ENCODE measurements at regions not wholly inside any gene's neighbourhood (a gene's known extent, or its start where the extent isn't known, plus 50 kb on each side); places are given as distances from the start of the nearest gene placed in this dataset.

DNA sequence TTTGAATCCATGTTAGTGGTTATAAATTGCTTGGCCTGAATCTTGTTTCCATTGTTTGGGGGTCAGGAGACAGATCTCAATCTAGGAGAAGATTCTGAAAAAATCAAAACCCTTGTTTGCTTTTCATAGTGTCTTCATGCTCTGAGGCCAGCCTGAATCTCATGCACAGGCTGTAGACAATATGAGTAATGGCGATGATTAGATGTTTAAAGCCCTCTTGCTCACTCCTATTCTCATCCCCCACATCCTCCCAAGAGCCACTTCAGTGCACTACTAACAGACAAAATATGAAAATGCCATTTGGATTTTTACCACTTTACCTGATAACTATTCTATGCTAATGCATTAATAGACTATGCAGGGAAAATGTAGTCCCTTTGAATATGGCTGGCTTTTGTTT, 129.4 kb downstream of the NUDT12 start:
- H3K36me3 Mint-ChIP-seq: no peaks in the 10 kb centered on the region
- DNase-seq: no peak
- H3K9me3 Mint-ChIP-seq: peaks cover 0 to 6% (median under 1%) of the 10 kb centered on the region in 6 donors
- no peak overlapping the region for H3K4me3 Mint-ChIP-seq
- no peaks in the 10 kb centered on the region for H3K4me1 Mint-ChIP-seq
- H3K27ac Mint-ChIP-seq: no peak overlapping the region
- H3K27me3 Mint-ChIP-seq (ENCODE audit: low read depth in 3 of 3): peaks cover 0 to 4% (median 1%) of the 10 kb centered on the region in 3 donors

DNA sequence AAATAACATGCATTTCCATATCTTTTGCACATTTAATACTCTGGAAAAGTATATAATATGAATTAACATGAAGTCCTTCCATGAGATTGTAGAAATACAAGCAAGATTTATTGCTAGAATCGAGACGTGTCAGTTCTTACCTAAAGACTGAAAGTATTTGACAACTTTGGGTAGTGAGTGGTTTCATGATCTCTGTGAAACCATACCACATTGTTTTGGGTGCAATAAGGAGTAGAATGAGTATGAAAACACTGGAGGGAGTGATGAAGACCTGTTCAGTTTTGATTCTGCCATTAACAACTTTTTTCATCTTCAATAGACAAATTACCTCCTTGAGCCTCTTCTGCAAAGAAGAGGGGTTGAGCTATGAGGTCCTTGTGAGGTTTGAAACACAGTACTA, 133.7 kb downstream of the NUDT12 start:
- Mint-ChIP-seq H3K27ac (no peak overlapping the region), H3K27me3 (ENCODE audit: low read depth in 3 of 3) (peaks cover 0 to 4% (median 1%) of the 10 kb centered on the region in 3 donors), H3K4me3 (no peak overlapping the region), H3K9me3 (peaks cover 0 to 2% (median 0%) of the 10 kb centered on the region in 6 donors), H3K36me3 (no peaks in the 10 kb centered on the region), H3K4me1 (no peaks in the 10 kb centered on the region)
- DNase-seq: no peak

DNA sequence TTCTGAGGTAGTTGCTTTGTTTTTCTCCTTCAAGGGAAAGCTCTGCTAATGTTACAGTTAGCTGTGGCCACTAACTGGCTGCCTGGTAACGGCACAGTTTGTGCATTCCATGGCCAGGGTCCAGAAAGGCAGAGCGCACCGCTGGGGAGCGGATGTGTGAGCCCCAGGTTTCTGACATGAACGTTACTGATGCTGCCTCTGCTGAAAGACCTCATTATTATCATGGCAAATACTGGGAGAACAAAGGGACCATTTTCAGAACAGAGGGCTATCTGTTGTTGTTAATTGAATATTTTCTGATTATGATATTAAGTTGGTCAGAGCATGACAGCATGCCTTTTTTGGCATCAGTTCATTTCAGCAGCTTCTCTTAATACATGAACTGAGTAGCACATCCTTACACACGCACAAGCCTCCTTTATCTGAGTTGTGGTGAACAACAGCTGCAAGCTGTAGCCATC, 134.1 kb downstream of the NUDT12 start:
- Mint-ChIP-seq H3K4me1 (no peaks in the 10 kb centered on the region), H3K27ac (no peak overlapping the region), H3K36me3 (no peaks in the 10 kb centered on the region), H3K4me3 (no peak overlapping the region), H3K27me3 (ENCODE audit: low read depth in 3 of 3) (peaks cover 0 to 4% (median 1%) of the 10 kb centered on the region in 3 donors), H3K9me3 (peaks cover 0 to 2% (median 0%) of the 10 kb centered on the region in 6 donors)
- no peak for DNase-seq

DNA sequence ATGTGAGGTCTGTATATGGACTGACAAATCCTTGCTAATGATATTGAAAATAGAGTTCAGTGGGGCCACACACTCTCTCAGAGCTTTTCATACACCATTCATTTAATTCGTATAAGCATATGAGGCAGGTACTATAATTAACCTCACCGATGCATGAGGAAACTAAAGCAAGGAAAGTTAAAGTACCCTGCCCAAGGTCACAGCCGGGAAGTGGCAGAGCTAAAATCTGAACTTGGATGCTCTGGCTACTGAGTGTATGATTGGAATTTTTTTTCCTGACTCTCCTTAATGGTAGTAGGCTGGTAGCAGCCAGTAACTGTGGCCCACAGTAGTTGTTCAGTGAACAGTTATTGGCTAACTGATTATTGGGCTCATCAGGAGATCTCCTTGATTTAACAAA, 135.3 kb downstream of the NUDT12 start:
- peaks cover 0 to 2% (median 0%) of the 10 kb centered on the region in 6 donors for H3K9me3 Mint-ChIP-seq
- no peaks in the 10 kb centered on the region for H3K4me1 Mint-ChIP-seq

DNA sequence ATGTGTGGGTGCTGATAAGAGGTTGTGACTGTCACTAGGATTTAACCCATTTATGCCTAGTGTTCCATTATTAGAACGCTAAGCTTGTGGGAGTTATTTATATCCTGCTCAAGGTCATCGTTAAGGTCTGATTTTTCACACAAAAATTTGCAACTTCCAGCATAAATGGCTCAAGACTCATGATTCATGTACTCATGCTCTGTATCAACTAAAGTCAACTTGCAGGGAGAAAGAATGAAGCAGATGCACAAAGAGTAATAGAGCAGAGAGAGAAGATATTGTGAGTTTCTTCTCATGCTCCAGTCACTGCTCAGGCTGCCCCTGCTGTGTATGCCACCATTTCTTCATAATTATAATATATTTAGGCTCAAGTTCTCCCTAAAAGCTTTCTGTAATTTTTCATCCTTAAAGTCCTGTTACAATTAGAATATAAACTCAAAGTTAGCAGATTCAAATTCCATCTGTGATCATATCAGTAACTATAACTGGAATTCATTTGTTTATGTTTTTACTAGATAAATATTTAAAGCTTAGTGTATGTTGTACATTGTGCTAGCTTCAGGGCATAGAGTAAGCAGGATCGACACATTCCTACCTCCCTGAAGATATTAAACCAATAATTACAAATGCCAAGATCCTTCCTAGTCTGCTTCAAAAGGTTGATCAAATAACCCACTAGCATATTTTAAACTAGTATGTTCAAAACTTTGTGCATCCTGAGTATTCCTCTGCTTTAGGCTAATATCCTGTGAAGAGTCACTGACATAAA, 136.7 kb downstream of the NUDT12 start:
- Mint-ChIP-seq H3K27me3 (ENCODE audit: low read depth in 3 of 3) (peaks cover 0 to 4% (median 3%) of the 10 kb centered on the region in 3 donors), H3K4me1 (no peaks in the 10 kb centered on the region), H3K27ac (no peak overlapping the region)

More for the DNA sequence above, 135.3 kb downstream of the NUDT12 start:
- DNase-seq: no peak
- no peaks in the 10 kb centered on the region for H3K36me3 Mint-ChIP-seq
- no peak overlapping the region for H3K4me3 Mint-ChIP-seq
- no peak overlapping the region for H3K27ac Mint-ChIP-seq
- peaks cover 0 to 4% (median 4%) of the 10 kb centered on the region in 3 donors for H3K27me3 Mint-ChIP-seq (ENCODE audit: low read depth in 3 of 3)

DNA sequence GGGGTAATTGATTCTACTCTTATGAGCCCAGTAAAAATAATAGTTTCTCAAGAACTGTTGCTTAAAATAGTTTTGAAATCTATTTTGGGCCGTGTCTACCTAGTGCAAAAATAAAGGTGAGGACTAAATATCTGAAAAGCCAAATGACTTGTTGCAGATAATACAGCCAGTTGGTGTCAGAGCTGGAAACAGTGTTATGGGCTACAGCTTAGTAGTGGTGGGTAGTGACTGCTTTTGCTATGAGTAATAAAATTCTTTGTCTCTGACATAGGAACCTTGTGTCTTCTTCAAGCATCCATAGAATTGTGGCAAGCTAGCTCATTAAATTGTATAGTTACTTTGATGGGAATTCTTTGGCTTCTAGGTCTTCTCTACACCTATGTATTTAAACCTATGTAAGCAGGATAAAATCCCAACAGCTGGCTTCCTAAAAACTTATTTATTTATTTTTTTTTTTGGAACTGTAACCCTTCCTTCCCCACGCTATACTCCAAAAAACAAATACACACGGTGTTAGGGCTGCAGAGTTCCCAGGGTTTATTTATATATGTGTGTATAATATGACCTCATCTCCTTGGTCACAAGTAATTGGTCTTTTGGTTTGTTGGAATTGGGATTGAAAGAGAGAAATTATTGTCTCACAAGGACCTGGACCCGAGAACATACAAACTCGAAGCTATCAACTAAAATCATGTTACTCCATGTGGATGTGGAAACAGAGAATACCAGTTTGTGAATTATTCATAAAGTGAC, 138.0 kb downstream of the NUDT12 start:
- no peak overlapping the region for H3K4me3 Mint-ChIP-seq
- H3K9me3 Mint-ChIP-seq: peaks cover 0 to 2% (median 0%) of the 10 kb centered on the region in 6 donors
- no peak for DNase-seq
- H3K27me3 Mint-ChIP-seq (ENCODE audit: low read depth in 3 of 3): peaks cover 0 to 4% (median 3%) of the 10 kb centered on the region in 3 donors
- no peaks in the 10 kb centered on the region for H3K4me1 Mint-ChIP-seq
- no peak overlapping the region for H3K27ac Mint-ChIP-seq
- no peaks in the 10 kb centered on the region for H3K36me3 Mint-ChIP-seq

More for the DNA sequence above, 136.7 kb downstream of the NUDT12 start:
- Mint-ChIP-seq H3K4me3 (no peak overlapping the region), H3K9me3 (peaks cover 0 to 2% (median 0%) of the 10 kb centered on the region in 6 donors), H3K36me3 (no peaks in the 10 kb centered on the region)
- DNase-seq: no peak

DNA sequence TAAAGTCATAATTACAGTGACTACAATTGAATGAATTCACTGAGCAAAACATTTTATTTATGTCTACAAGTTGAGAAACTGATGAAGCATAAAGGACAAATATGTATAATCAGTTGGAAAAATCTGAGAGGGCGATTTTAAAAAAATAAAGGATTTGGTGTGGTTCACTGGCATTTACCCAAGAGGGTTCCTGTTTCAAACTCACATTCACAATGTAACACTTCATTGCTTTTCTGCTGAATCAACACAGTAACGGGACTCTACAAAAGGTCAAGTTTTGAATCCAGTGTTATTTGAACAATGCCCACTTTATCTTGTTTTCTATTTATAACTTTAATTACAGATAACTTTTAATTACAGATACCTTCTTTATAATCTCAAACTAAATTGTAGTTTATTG, 138.6 kb downstream of the NUDT12 start:
- no peaks in the 10 kb centered on the region for H3K36me3 Mint-ChIP-seq

GRCh38 chr5:103422756-103423155, 139.8 kb downstream of the NUDT12 start:
- no peak for DNase-seq
- no peak overlapping the region for H3K4me3 Mint-ChIP-seq
- no peak overlapping the region for H3K27ac Mint-ChIP-seq
- no peaks in the 10 kb centered on the region for H3K4me1 Mint-ChIP-seq
- peaks cover 0 to 2% (median 0%) of the 10 kb centered on the region in 6 donors for H3K9me3 Mint-ChIP-seq
- H3K27me3 Mint-ChIP-seq (ENCODE audit: low read depth in 3 of 3): peaks cover 0 to 4% (median 3%) of the 10 kb centered on the region in 3 donors
- H3K36me3 Mint-ChIP-seq: no peaks in the 10 kb centered on the region

More for the DNA sequence above, 138.6 kb downstream of the NUDT12 start:
- Mint-ChIP-seq H3K27ac (no peak overlapping the region), H3K27me3 (ENCODE audit: low read depth in 3 of 3) (peaks cover 0 to 4% (median 3%) of the 10 kb centered on the region in 3 donors), H3K9me3 (peaks cover 0 to 2% (median 0%) of the 10 kb centered on the region in 6 donors), H3K4me1 (no peaks in the 10 kb centered on the region), H3K4me3 (no peak overlapping the region)
- no peak for DNase-seq

GRCh38 chr5:103414604-103415003, 148.0 kb downstream of the NUDT12 start:
- DNase-seq: no peak
- no peaks in the 10 kb centered on the region for H3K4me1 Mint-ChIP-seq
- peaks cover 0 to 2% (median 0%) of the 10 kb centered on the region in 6 donors for H3K9me3 Mint-ChIP-seq
- H3K27me3 Mint-ChIP-seq (ENCODE audit: low read depth in 3 of 3): peaks cover 0 to 18% (median 0%) of the 10 kb centered on the region in 3 donors
- no peaks in the 10 kb centered on the region for H3K36me3 Mint-ChIP-seq
- no peak overlapping the region for H3K4me3 Mint-ChIP-seq
- H3K27ac Mint-ChIP-seq: no peak overlapping the region

DNA sequence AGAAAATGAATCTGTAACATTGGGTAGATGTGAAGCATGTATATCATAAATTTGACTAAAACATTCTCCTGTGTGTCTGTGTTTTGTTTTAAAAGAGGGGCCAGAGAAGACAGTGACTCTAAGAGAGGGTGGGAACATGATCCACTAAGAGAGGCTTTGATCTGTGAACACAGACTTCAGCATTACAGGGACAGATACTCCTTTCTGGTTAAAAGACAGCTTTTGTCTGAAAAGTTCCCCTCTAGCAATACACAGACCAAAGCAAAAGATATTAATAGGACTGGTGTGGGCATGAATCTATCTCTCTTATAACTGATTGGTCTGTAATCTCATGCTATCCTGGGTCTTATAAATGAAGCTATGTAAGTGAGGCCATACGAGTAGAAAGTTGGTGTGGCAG, 150.9 kb downstream of the NUDT12 start:
- Mint-ChIP-seq H3K9me3 (peaks cover 0 to 2% (median 0%) of the 10 kb centered on the region in 6 donors), H3K27me3 (ENCODE audit: low read depth in 3 of 3) (peaks cover 0 to 17% (median 0%) of the 10 kb centered on the region in 3 donors), H3K36me3 (no peaks in the 10 kb centered on the region), H3K27ac (no peak overlapping the region), H3K4me3 (no peak overlapping the region), H3K4me1 (no peaks in the 10 kb centered on the region)
- no peak for DNase-seq

- no peak for DNase-seq
- Mint-ChIP-seq H3K36me3 (no peaks in the 10 kb centered on the region), H3K9me3 (peaks cover 0 to 2% (median 0%) of the 10 kb centered on the region in 6 donors), H3K27ac (no peak overlapping the region), H3K27me3 (ENCODE audit: low read depth in 3 of 3) (peaks cover 0 to 11% (median 2%) of the 10 kb centered on the region in 3 donors), H3K4me3 (no peak overlapping the region), H3K4me1 (no peaks in the 10 kb centered on the region)
Measured at GRCh38 chr5:103410172-103410571, 151.6 kb downstream of the MACIR start.

GRCh38 chr5:103409013-103409670, 150.6 kb downstream of the MACIR start:
- Mint-ChIP-seq H3K27ac (no peak overlapping the region), H3K36me3 (no peaks in the 10 kb centered on the region), H3K27me3 (ENCODE audit: low read depth in 3 of 3) (peaks cover 0 to 6% (median 2%) of the 10 kb centered on the region in 3 donors), H3K4me1 (no peaks in the 10 kb centered on the region), H3K4me3 (no peak overlapping the region), H3K9me3 (no peaks in the 10 kb centered on the region)
- no peak for DNase-seq

DNA sequence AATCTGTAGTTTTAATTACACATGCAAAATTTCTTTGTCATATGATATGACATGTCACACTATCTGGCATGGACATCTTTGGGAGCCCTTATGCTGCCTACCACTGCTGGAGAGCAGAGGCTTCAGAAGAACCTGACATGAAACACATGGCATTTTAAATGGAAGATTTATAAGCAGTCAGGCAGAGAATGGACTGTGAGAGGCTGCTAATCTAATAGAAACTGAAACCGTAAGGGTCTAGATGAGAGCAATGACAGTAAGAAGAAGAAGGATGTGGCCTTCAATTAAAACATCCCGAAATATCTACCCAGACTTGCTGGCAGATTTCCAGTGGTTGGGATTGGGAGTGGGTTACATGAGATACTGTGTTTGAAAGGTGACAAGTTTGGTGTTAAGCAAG, 149.8 kb downstream of the MACIR start:
- Mint-ChIP-seq H3K9me3 (no peaks in the 10 kb centered on the region), H3K27ac (no peak overlapping the region), H3K36me3 (no peaks in the 10 kb centered on the region), H3K4me3 (no peak overlapping the region), H3K4me1 (no peaks in the 10 kb centered on the region), H3K27me3 (ENCODE audit: low read depth in 3 of 3) (peaks cover 0 to 6% (median 2%) of the 10 kb centered on the region in 3 donors)
- no peak for DNase-seq

GRCh38 chr5:103407402-103407801, 148.8 kb downstream of the MACIR start:
- H3K27me3 Mint-ChIP-seq (ENCODE audit: low read depth in 3 of 3): peaks cover 2 to 6% (median 2%) of the 10 kb centered on the region in 3 donors
- no peaks in the 10 kb centered on the region for H3K9me3 Mint-ChIP-seq
- no peaks in the 10 kb centered on the region for H3K4me1 Mint-ChIP-seq
- H3K27ac Mint-ChIP-seq: no peak overlapping the region
- H3K36me3 Mint-ChIP-seq: no peaks in the 10 kb centered on the region
- no peak for DNase-seq
- no peak overlapping the region for H3K4me3 Mint-ChIP-seq

Data from immature natural killer cell (primary cell).